Natural killer cell (primary cell): ENCODE measurements at regions not wholly inside any gene's neighbourhood (a gene's known extent, or its start where the extent isn't known, plus 50 kb on each side); places are given as distances from the start of the nearest gene placed in this dataset.

Source experiments
- ATAC-seq, 3 donors: fragments of 150-1000 bp in 2 of 3; fragments of 200-7000 bp in 1 of 3; cut with Tn5 transposase; 1 replicate in 1 of 3; 2 replicates in 2 of 3; pipeline ENCODE4 v1.10.0; 2021; ENCODE audit warnings: mild to moderate bottlenecking in 2 of 3, moderate library complexity in 2 of 3
- DNase-seq, 2 donors: peaks; one replicate each; pipeline versions ENCODE4 v3.0.0 to v3.0.0-alpha.2; 2013 to 2021; ENCODE audit warnings: mixed read lengths in 1 of 2
- H3K27ac ChIP-seq: one replicate; pipeline ENCODE4 v1.5.1; 2013; ENCODE audit warnings: mild to moderate bottlenecking, low read length
- H3K27me3 ChIP-seq: one replicate; pipeline ENCODE4 v1.6.1; 2013; ENCODE audit warnings: low read length; ENCODE audit not compliant: control insufficient read depth, insufficient read depth
- H3K36me3 ChIP-seq: one replicate; pipeline ENCODE4 v1.6.1; 2013; ENCODE audit warnings: low read length; ENCODE audit not compliant: control insufficient read depth, insufficient read depth
- H3K4me1 ChIP-seq: one replicate; pipeline ENCODE4 v1.6.1; 2013; ENCODE audit warnings: low read length; ENCODE audit not compliant: control insufficient read depth, insufficient read depth
- H3K4me3 ChIP-seq: one replicate; pipeline ENCODE4 v1.5.1; 2013; ENCODE audit warnings: low read length
- H3K9me3 ChIP-seq: one replicate; pipeline ENCODE4 v1.6.1; 2013; ENCODE audit warnings: low read length; ENCODE audit not compliant: control insufficient read depth, insufficient read depth
- H3K27ac Mint-ChIP-seq, 2 donors: one replicate each; pipeline ENCODE4 v1.8.0; 2022; ENCODE audit warnings: mild to moderate bottlenecking in 2 of 2, mixed read lengths in 2 of 2, moderate library complexity in 1 of 2
- H3K27me3 Mint-ChIP-seq, 2 donors: one replicate each; pipeline ENCODE4 v1.8.0; 2022; ENCODE audit warnings: low read depth in 2 of 2, mixed read lengths in 2 of 2
- H3K36me3 Mint-ChIP-seq: one replicate; pipeline ENCODE4 v1.8.0; 2022; ENCODE audit warnings: mixed read lengths
- H3K4me1 Mint-ChIP-seq, 2 donors: one replicate each; pipeline ENCODE4 v1.8.0; 2022; ENCODE audit warnings: mixed read lengths in 2 of 2
- H3K4me3 Mint-ChIP-seq: one replicate; pipeline ENCODE4 v1.8.0; 2022; ENCODE audit warnings: mild to moderate bottlenecking, moderate library complexity, mixed read lengths
- H3K9me3 Mint-ChIP-seq, 2 donors: one replicate each; pipeline ENCODE4 v1.8.0; 2022; ENCODE audit warnings: mixed read lengths in 2 of 2
- WGBS: methylation state at CpG from one replicate; pipeline ENCODE4 v1.1.7; 2013; ENCODE audit warnings: missing lambda C conversion rate; ENCODE audit not compliant: insufficient coverage; 5-methylcytosine and 5-hydroxymethylcytosine counted together
- intact Hi-C: fragments of 100-400 bp; cut with micrococcal nuclease; formaldehyde crosslinking; loops from one replicate; pipeline ENCODE4 v1.14.2; 2022
- TF ChIP-seq, protein P1 (sequence below): fragments of 200-600 bp; IDR thresholded peaks from one replicate; pipeline ENCODE4 v1.8.0; 2022; ENCODE audit warnings: antibody characterized with exemption

DNA sequence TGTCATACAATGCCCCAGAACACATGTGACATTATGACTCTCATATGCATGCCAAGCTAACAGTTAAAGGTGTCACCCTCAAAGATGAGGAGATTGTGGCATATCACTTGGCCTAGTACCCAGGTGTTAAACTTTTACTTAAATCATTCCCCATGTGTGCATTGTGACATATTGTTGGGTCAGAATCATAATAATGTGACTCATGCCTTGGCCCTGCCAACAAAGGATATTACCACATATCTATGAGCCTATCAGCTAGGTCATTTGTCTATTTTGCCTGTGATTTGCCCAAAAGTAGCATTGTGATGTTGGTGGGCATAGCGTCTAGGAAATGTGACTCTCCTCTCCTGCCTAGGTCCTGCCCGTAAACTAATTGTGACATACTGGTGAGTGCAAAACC lies 1147.1 kb upstream of the AMELY start:
- ATAC-seq (no peak), DNase-seq (no peak)
- no peaks in the 10 kb centered on the region for H3K27me3 Mint-ChIP-seq
- TF ChIP-seq, protein P1, sequence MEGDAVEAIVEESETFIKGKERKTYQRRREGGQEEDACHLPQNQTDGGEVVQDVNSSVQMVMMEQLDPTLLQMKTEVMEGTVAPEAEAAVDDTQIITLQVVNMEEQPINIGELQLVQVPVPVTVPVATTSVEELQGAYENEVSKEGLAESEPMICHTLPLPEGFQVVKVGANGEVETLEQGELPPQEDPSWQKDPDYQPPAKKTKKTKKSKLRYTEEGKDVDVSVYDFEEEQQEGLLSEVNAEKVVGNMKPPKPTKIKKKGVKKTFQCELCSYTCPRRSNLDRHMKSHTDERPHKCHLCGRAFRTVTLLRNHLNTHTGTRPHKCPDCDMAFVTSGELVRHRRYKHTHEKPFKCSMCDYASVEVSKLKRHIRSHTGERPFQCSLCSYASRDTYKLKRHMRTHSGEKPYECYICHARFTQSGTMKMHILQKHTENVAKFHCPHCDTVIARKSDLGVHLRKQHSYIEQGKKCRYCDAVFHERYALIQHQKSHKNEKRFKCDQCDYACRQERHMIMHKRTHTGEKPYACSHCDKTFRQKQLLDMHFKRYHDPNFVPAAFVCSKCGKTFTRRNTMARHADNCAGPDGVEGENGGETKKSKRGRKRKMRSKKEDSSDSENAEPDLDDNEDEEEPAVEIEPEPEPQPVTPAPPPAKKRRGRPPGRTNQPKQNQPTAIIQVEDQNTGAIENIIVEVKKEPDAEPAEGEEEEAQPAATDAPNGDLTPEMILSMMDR: no peak
- H3K27ac ChIP-seq: no peak overlapping the region
- no peak overlapping the region for H3K27ac Mint-ChIP-seq
- no peaks in the 10 kb centered on the region for H3K9me3 Mint-ChIP-seq
- no peaks in the 10 kb centered on the region for H3K9me3 ChIP-seq
- H3K36me3 ChIP-seq: no peaks in the 10 kb centered on the region
- no peaks in the 10 kb centered on the region for H3K27me3 ChIP-seq
- no peak overlapping the region for H3K4me3 ChIP-seq
- no peaks in the 10 kb centered on the region for H3K36me3 Mint-ChIP-seq
- 93% methylated on average over 2 of the region's 2 CpGs for WGBS
- no peak overlapping the region for H3K4me3 Mint-ChIP-seq
- no peaks in the 10 kb centered on the region for H3K4me1 Mint-ChIP-seq
- H3K4me1 ChIP-seq: no peaks in the 10 kb centered on the region
- intact Hi-C loops: no loop called here

DNA sequence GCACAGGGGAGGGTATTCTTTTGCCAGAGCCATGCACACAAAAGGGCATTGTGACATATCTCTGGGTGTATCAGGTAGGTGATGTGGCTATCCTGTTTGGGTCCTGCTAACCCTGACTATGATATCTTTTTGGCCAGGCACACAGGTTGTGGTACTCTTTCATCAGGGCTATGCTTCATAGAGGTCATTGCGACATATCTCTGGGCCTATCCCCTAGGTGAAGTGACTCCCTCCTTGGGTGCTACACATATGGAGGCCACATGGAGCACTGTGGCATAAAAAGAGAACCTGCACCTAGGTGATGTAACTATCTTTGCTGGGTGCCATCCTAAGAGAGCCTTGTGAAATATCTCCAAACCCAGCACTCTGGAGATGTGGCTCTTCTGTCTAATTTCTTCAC lies 1139.8 kb upstream of the AMELY start:
- Mint-ChIP-seq H3K27me3 (no peaks in the 10 kb centered on the region), H3K27ac (no peak overlapping the region), H3K4me3 (no peak overlapping the region), H3K4me1 (no peaks in the 10 kb centered on the region), H3K9me3 (no peaks in the 10 kb centered on the region), H3K36me3 (no peaks in the 10 kb centered on the region)
- intact Hi-C loops: no loop called here
- 100% methylated on average over 1 of the region's 1 CpG for WGBS
- TF ChIP-seq, protein P1: no peak
- no peak for ATAC-seq
- Histone ChIP-seq H3K27ac (no peak overlapping the region), H3K4me3 (no peak overlapping the region), H3K4me1 (no peaks in the 10 kb centered on the region), H3K36me3 (no peaks in the 10 kb centered on the region), H3K27me3 (no peaks in the 10 kb centered on the region), H3K9me3 (no peaks in the 10 kb centered on the region)
- DNase-seq: no peak

GRCh38 chrY:8041238-8041637 lies 1129.7 kb upstream of the AMELY start:
- no peaks in the 10 kb centered on the region for H3K9me3 Mint-ChIP-seq
- Histone ChIP-seq H3K4me3 (no peak overlapping the region), H3K27ac (no peak overlapping the region), H3K36me3 (no peaks in the 10 kb centered on the region), H3K4me1 (no peaks in the 10 kb centered on the region), H3K27me3 (no peaks in the 10 kb centered on the region), H3K9me3 (no peaks in the 10 kb centered on the region)
- H3K27me3 Mint-ChIP-seq: no peaks in the 10 kb centered on the region
- H3K4me1 Mint-ChIP-seq: no peaks in the 10 kb centered on the region
- intact Hi-C loops: no loop called here
- H3K36me3 Mint-ChIP-seq: no peaks in the 10 kb centered on the region
- TF ChIP-seq, protein P1: no peak
- ATAC-seq: no peak
- no peak overlapping the region for H3K27ac Mint-ChIP-seq
- no peak overlapping the region for H3K4me3 Mint-ChIP-seq
- 92% methylated on average over 1 of the region's 1 CpG for WGBS
- no peak for DNase-seq

DNA sequence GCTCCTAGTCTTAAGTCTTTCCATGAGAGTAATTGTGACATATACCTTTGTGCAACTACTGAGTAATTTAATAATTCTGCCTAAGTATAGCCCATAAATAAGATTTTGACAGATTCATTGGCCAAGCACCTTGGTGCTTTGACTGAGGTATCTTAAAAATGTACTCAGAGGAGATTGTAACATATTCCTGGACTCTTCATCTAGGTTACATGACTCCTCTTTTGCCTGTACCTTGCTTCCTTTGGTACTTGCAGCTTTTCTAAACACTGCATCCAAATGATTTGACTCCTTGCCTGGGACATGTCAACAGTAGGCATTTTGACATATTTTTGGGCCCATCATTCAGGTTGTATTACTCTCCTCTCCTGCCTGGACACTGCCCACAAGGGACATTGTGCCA lies 1125.0 kb upstream of the AMELY start:
- Histone ChIP-seq H3K27ac (no peak overlapping the region), H3K4me1 (no peaks in the 10 kb centered on the region), H3K27me3 (no peaks in the 10 kb centered on the region), H3K9me3 (no peaks in the 10 kb centered on the region), H3K4me3 (no peak overlapping the region), H3K36me3 (no peaks in the 10 kb centered on the region)
- H3K27me3 Mint-ChIP-seq: no peaks in the 10 kb centered on the region
- no peak for DNase-seq
- TF ChIP-seq, protein P1: no peak
- H3K4me1 Mint-ChIP-seq: no peaks in the 10 kb centered on the region
- intact Hi-C loops: no loop called here
- H3K27ac Mint-ChIP-seq: no peak overlapping the region
- H3K4me3 Mint-ChIP-seq: no peak overlapping the region
- no peak for ATAC-seq
- no peaks in the 10 kb centered on the region for H3K9me3 Mint-ChIP-seq
- H3K36me3 Mint-ChIP-seq: no peaks in the 10 kb centered on the region
